ENCODE measurements at regions not wholly inside any gene's neighbourhood (a gene's known extent, or its start where the extent isn't known, plus 50 kb on each side); places are given as distances from the start of the nearest gene placed in this dataset.
A peak's percentile ranks its signal among the peaks of the same experiment; 100 is the strongest.
"Not testable (repeated sequence)": the region's sequence is repeated elsewhere in the genome, so short reads cannot be mapped to it uniquely, and the experiment has no call there.

- H3K27ac ChIP-seq: peak overlapping the region in 1 of 2 donors; percentile 74
- intact Hi-C loops (cut with DNase I): no loop called here
- ATAC-seq: peak; percentile 53
These were observed 241.8 kb upstream of the IRF2BP2 start for GRCh38 chr1:234851450-234852438.

GRCh38 chr1:234849832-234850231, 239.9 kb upstream of the IRF2BP2 start:
- no peak for TF ChIP-seq CTCF (IDR thresholded peaks at IDR 0.05)
- H3K36me3 ChIP-seq: no peaks in the 10 kb centered on the region
- intact Hi-C loops (cut with DNase I): no loop called here
- no peaks in the 10 kb centered on the region for H3K9me3 ChIP-seq
- no peak for DNase-seq
- H3K4me3 ChIP-seq: no peak overlapping the region
- ATAC-seq: no peak
- H3K27ac ChIP-seq: peak overlapping the region; percentile 39 to 86
- H3K27me3 ChIP-seq: no peaks in the 10 kb centered on the region
- peaks cover 0 to 61% of the 10 kb centered on the region in 2 donors for H3K4me1 ChIP-seq

More at GRCh38 chr1:234851450-234852438, 241.8 kb upstream of the IRF2BP2 start:
- no peaks in the 10 kb centered on the region for H3K9me3 ChIP-seq
- TF ChIP-seq CTCF (IDR thresholded peaks at IDR 0.05): no peak
- no peaks in the 10 kb centered on the region for H3K36me3 ChIP-seq
- H3K4me1 ChIP-seq: peaks cover 0 to 54% of the 10 kb centered on the region in 2 donors
- no peak overlapping the region for H3K4me3 ChIP-seq
- H3K27me3 ChIP-seq: no peaks in the 10 kb centered on the region
- peak in 2 of 4 donors; percentile 67 to 75 for DNase-seq

GRCh38 chr1:234848972-234849649, 239.1 kb upstream of the IRF2BP2 start:
- ATAC-seq: peak; percentile 42
- intact Hi-C loops (cut with DNase I): no loop called here

GRCh38 chr1:234846813-234847212, 236.8 kb upstream of the IRF2BP2 start:
- ATAC-seq; H3K4me3 ChIP-seq; H3K27me3 ChIP-seq; H3K36me3 ChIP-seq; H3K9me3 ChIP-seq; intact Hi-C loops (cut with DNase I); DNase-seq; H3K27ac ChIP-seq: not testable (repeated sequence)
- H3K4me1 ChIP-seq: peaks cover 0 to 80% of the 10 kb centered on the region in 2 donors

More at GRCh38 chr1:234848972-234849649, 239.1 kb upstream of the IRF2BP2 start:
- no peak overlapping the region for H3K4me3 ChIP-seq
- H3K27me3 ChIP-seq: no peaks in the 10 kb centered on the region
- H3K4me1 ChIP-seq: peaks cover 0 to 62% of the 10 kb centered on the region in 2 donors
- no peaks in the 10 kb centered on the region for H3K9me3 ChIP-seq
- peak overlapping the region; percentile 39 to 86 for H3K27ac ChIP-seq
- no peak for TF ChIP-seq CTCF (IDR thresholded peaks at IDR 0.05)
- DNase-seq: no peak
- no peaks in the 10 kb centered on the region for H3K36me3 ChIP-seq

- intact Hi-C loops (cut with DNase I): no loop called here
- no peak for ATAC-seq
- no peak for TF ChIP-seq CTCF (IDR thresholded peaks at IDR 0.05)
- Histone ChIP-seq H3K4me1 (peaks cover 0 to 80% of the 10 kb centered on the region in 2 donors), H3K27ac (no peak overlapping the region), H3K27me3 (no peaks in the 10 kb centered on the region), H3K9me3 (no peaks in the 10 kb centered on the region), H3K36me3 (no peaks in the 10 kb centered on the region), H3K4me3 (no peak overlapping the region)
- DNase-seq: no peak
These were observed 235.9 kb upstream of the IRF2BP2 start for GRCh38 chr1:234845836-234846235.
